ENCODE measurements at regions not wholly inside any gene's neighbourhood (a gene's known extent, or its start where the extent isn't known, plus 50 kb on each side); places are given as distances from the start of the nearest gene placed in this dataset.

- BruUV-seq (replicated peaks) = no TSS peak
- ATAC-seq (no peak), FAIRE-seq (no peak), DNase-seq (ENCODE audit: extremely low read depth in 1 of 4, low spot score in 3 of 4) (no peak)
- POLR2A ChIA-PET = no interaction called here
- Histone ChIP-seq H3K79me2 (ENCODE audit: control insufficient read depth, insufficient read depth, low read length) (no peaks in the 10 kb centered on the region), H2AFZ (ENCODE audit: low read depth, low read length) (no peak overlapping the region), H3K9me3 (replicated peaks; ENCODE audit: control insufficient read depth, insufficient read depth, low read depth, low read length) (no peaks in the 10 kb centered on the region), H4K20me1 (replicated peaks; ENCODE audit: control insufficient read depth, insufficient read depth, low read length) (no peaks in the 10 kb centered on the region), H3K4me1 (replicated peaks in 1 of 2; ENCODE audit: control insufficient read depth in 2 of 2, insufficient read depth in 2 of 2, low read length in 2 of 2) (no peaks in the 10 kb centered on the region), H3K9me1 (ENCODE audit: control insufficient read depth, insufficient read depth, low read length) (no peaks in the 10 kb centered on the region), H3K27ac (ENCODE audit: extremely low read depth, low read depth, low read length) (no peak overlapping the region), H3K27me3 (ENCODE audit: control insufficient read depth in 2 of 2, insufficient read depth in 2 of 2, low read length in 2 of 2) (no peaks in the 10 kb centered on the region), H3K36me3 (ENCODE audit: control insufficient read depth, insufficient read depth, low read length) (no peaks in the 10 kb centered on the region), H3K4me3 (no peak overlapping the region), H3K4me2 (ENCODE audit: insufficient read depth, low read length) (no peak overlapping the region), H3K9ac (ENCODE audit: insufficient read depth in 1 of 2, low read depth in 2 of 2, low read length in 2 of 2) (no peak overlapping the region)
- in situ Hi-C loops (cut with MboI) = no loop called here
- WGBS (ENCODE audit: insufficient coverage, low coverage, missing lambda C conversion rate) = 3% methylated on average over 4 of the region's 4 CpGs
- CTCF ChIA-PET (ENCODE audit: low intra/inter-chr PET ratio) = no interaction called here
- no peak for TF ChIP-seq ZNF444 (CRISPR knock-in tag; IDR thresholded peaks at IDR 0.05)
- TF ChIP-seq TRIM25 (IDR thresholded peaks at IDR 0.05; ENCODE audit: borderline replicate concordance) = no peak
- TF ChIP-seq ETV1 (tag; conservative IDR thresholded peaks at IDR 0.05; ENCODE audit: low read depth) = no peak
- no peak for TF ChIP-seq HEY1 (CRISPR knock-in tag; IDR thresholded peaks at IDR 0.05; ENCODE audit: borderline replicate concordance)
- TF ChIP-seq SMAD2 (IDR thresholded peaks at IDR 0.05; ENCODE audit: low read depth, low read length) = no peak
- TF ChIP-seq PTRF (tag; IDR thresholded peaks at IDR 0.05) = no peak
- no peak for TF ChIP-seq HES1 (IDR thresholded peaks at IDR 0.05; ENCODE audit: low read depth)
- TF ChIP-seq NELFE (IDR thresholded peaks at IDR 0.05; ENCODE audit: insufficient read depth, insufficient read length) = no peak
- no peak for TF ChIP-seq NCOA1 (IDR thresholded peaks at IDR 0.05; ENCODE audit: low read depth)
- TF ChIP-seq ATF4 (CRISPR knock-in tag; IDR thresholded peaks at IDR 0.05) = no peak
- no peak for TF ChIP-seq ARNT (IDR thresholded peaks at IDR 0.05)
- no peak for TF ChIP-seq BCL6 (CRISPR knock-in tag; IDR thresholded peaks at IDR 0.05)
- TF ChIP-seq PHF8 (IDR thresholded peaks at IDR 0.05; ENCODE audit: borderline replicate concordance, low read length) = no peak
- TF ChIP-seq ARID2 (IDR thresholded peaks at IDR 0.05) = no peak
- no peak for TF ChIP-seq MAFK (IDR thresholded peaks at IDR 0.05; ENCODE audit: low read length)
- no peak for TF ChIP-seq ZC3H4 (CRISPR knock-in tag; IDR thresholded peaks at IDR 0.05; ENCODE audit: borderline replicate concordance)
- TF ChIP-seq USF1 (CRISPR knock-in tag; IDR thresholded peaks at IDR 0.05) = no peak
- intact Hi-C loops (cut with micrococcal nuclease) = no loop called here
Observed at GRCh38 chr3:25184641-25185250, 243.3 kb upstream of the RARB start.

Measured in K562 (cell line).